Esophagus (tissue), 2 donors: ENCODE measurements at regions not wholly inside any gene's neighbourhood (a gene's known extent, or its start where the extent isn't known, plus 50 kb on each side); places are given as distances from the start of the nearest gene placed in this dataset.

ENCODE experiments used
- H3K27ac ChIP-seq, 2 donors: one replicate each; pipeline ENCODE4 v1.5.1; 2013; ENCODE audit warnings: low read depth in 2 of 2, mild to moderate bottlenecking in 2 of 2, inconsistent platforms in 1 of 2, low read length in 1 of 2, moderate library complexity in 1 of 2
- H3K27me3 ChIP-seq, 2 donors: one replicate each; pipeline ENCODE4 v1.6.1; 2013; ENCODE audit warnings: low read length in 2 of 2, control low read depth in 1 of 2, mild to moderate bottlenecking in 1 of 2; ENCODE audit not compliant: insufficient read depth in 2 of 2, control insufficient read depth in 1 of 2
- H3K36me3 ChIP-seq, 2 donors: one replicate each; pipeline ENCODE4 v1.6.1; 2013; ENCODE audit warnings: low read length in 1 of 2; ENCODE audit not compliant: control insufficient read depth in 2 of 2, insufficient read depth in 2 of 2
- H3K4me1 ChIP-seq, 2 donors: one replicate each; pipeline ENCODE4 v1.6.1; 2013; ENCODE audit warnings: low read length in 1 of 2; ENCODE audit not compliant: control insufficient read depth in 2 of 2, insufficient read depth in 2 of 2
- H3K4me3 ChIP-seq, 2 donors: one replicate each; pipeline ENCODE4 v1.5.1; 2013; ENCODE audit warnings: low read length in 2 of 2, mild to moderate bottlenecking in 2 of 2, low read depth in 1 of 2, moderate library complexity in 1 of 2
- H3K9me3 ChIP-seq, 2 donors: one replicate each; pipeline ENCODE4 v1.6.1; 2013; ENCODE audit warnings: mild to moderate bottlenecking in 2 of 2, low read depth in 1 of 2, low read length in 1 of 2, moderate library complexity in 1 of 2; ENCODE audit not compliant: control insufficient read depth in 2 of 2, insufficient read depth in 1 of 2
- WGBS, 2 donors: extraction: QIAGEN DNeasy Blood & Tissue Kit; methylation state at CpG; one replicate each; pipeline ENCODE4 v1.1.7; 2013; 5-methylcytosine and 5-hydroxymethylcytosine counted together
- donor health status: healthy with polysubstance abuse.
- donor health status: Bipolar disorder and iron deficiency.

GRCh38 chr13:48160606-48161278 is 65.8 kb upstream of the MED4 start:
- H3K27me3 ChIP-seq, result no peaks in the 10 kb centered on the region
- 30 to 54% methylated on average over 5 of the region's 5 CpGs for WGBS, 2 donors
- H3K4me1 ChIP-seq, result peaks cover 0 to 9% of the 10 kb centered on the region in 2 donors
- no peaks in the 10 kb centered on the region for H3K36me3 ChIP-seq
- H3K4me3 ChIP-seq, result no peak overlapping the region
- peak overlapping the region; percentile 93 to 95 for H3K27ac ChIP-seq
- H3K9me3 ChIP-seq, result no peaks in the 10 kb centered on the region

- 36 to 55% methylated on average over 3 of the region's 3 CpGs for WGBS, 2 donors
- Histone ChIP-seq H3K4me1 (peaks cover 0 to 9% of the 10 kb centered on the region in 2 donors), H3K27ac (peak overlapping the region; percentile 95 to 97)
Measured at GRCh38 chr13:48159826-48160225, 64.9 kb upstream of the MED4 start.

GRCh38 chr13:48159401-48159800 is 64.5 kb upstream of the MED4 start:
- Histone ChIP-seq H3K4me3 (no peak overlapping the region), H3K27me3 (no peaks in the 10 kb centered on the region), H3K36me3 (no peaks in the 10 kb centered on the region), H3K4me1 (peaks cover 2 to 12% of the 10 kb centered on the region in 2 donors), H3K27ac (peak overlapping the region; percentile 95 to 97), H3K9me3 (no peaks in the 10 kb centered on the region)

More at GRCh38 chr13:48159826-48160225, 64.9 kb upstream of the MED4 start:
- H3K27me3 ChIP-seq, result no peaks in the 10 kb centered on the region
- no peak overlapping the region for H3K4me3 ChIP-seq
- H3K36me3 ChIP-seq, result no peaks in the 10 kb centered on the region
- H3K9me3 ChIP-seq, result no peaks in the 10 kb centered on the region

GRCh38 chr13:48158915-48159314 is 64.0 kb upstream of the MED4 start:
- H3K9me3 ChIP-seq, result no peaks in the 10 kb centered on the region
- peak overlapping the region; percentile 95 to 97 for H3K27ac ChIP-seq
- H3K36me3 ChIP-seq, result no peaks in the 10 kb centered on the region
- H3K4me3 ChIP-seq, result no peak overlapping the region
- peaks cover 2 to 12% of the 10 kb centered on the region in 2 donors for H3K4me1 ChIP-seq
- WGBS, 2 donors, result 54 to 69% methylated on average over 3 of the region's 3 CpGs
- H3K27me3 ChIP-seq, result no peaks in the 10 kb centered on the region

- 29 to 36% methylated on average over 1 of the region's 1 CpG for WGBS, 2 donors
- Histone ChIP-seq H3K4me3 (no peak overlapping the region), H3K27me3 (no peaks in the 10 kb centered on the region), H3K27ac (peak overlapping the region; percentile 91 to 97), H3K36me3 (no peaks in the 10 kb centered on the region), H3K9me3 (no peaks in the 10 kb centered on the region), H3K4me1 (peaks cover 2 to 12% of the 10 kb centered on the region in 2 donors)
Measured at GRCh38 chr13:48158290-48158689, 63.4 kb upstream of the MED4 start.

GRCh38 chr13:48156466-48156865 is 61.6 kb upstream of the MED4 start:
- H3K4me1 ChIP-seq, result peaks cover 2 to 12% of the 10 kb centered on the region in 2 donors
- peak overlapping the region; percentile 89 to 93 for H3K27ac ChIP-seq
- no peaks in the 10 kb centered on the region for H3K9me3 ChIP-seq
- no peaks in the 10 kb centered on the region for H3K27me3 ChIP-seq
- H3K4me3 ChIP-seq, result no peak overlapping the region
- WGBS, 2 donors, result 50 to 63% methylated on average over 6 of the region's 6 CpGs
- H3K36me3 ChIP-seq, result no peaks in the 10 kb centered on the region

- no peaks in the 10 kb centered on the region for H3K9me3 ChIP-seq
Measured at GRCh38 chr13:48155848-48156247, 60.9 kb upstream of the MED4 start.

GRCh38 chr13:48154671-48155070 is 59.8 kb upstream of the MED4 start:
- no peak overlapping the region for H3K4me3 ChIP-seq
- WGBS, 2 donors, result 93 to 94% methylated on average over 6 of the region's 6 CpGs
- H3K4me1 ChIP-seq, result peaks cover 2 to 8% of the 10 kb centered on the region in 2 donors
- no peaks in the 10 kb centered on the region for H3K27me3 ChIP-seq
- no peaks in the 10 kb centered on the region for H3K36me3 ChIP-seq
- peak overlapping the region; percentile 6 to 48 for H3K27ac ChIP-seq
- peaks cover 0 to 3% of the 10 kb centered on the region in 2 donors for H3K9me3 ChIP-seq

More at GRCh38 chr13:48155848-48156247, 60.9 kb upstream of the MED4 start:
- Histone ChIP-seq H3K4me3 (no peak overlapping the region), H3K27me3 (no peaks in the 10 kb centered on the region), H3K4me1 (peaks cover 2 to 8% of the 10 kb centered on the region in 2 donors), H3K27ac (peak overlapping the region; percentile 79 to 83), H3K36me3 (no peaks in the 10 kb centered on the region)
- WGBS, 2 donors, result 32 to 39% methylated on average over 2 of the region's 2 CpGs

GRCh38 chr13:48153186-48153585 is 58.3 kb upstream of the MED4 start:
- no peaks in the 10 kb centered on the region for H3K36me3 ChIP-seq
- no peak overlapping the region for H3K27ac ChIP-seq
- peaks cover 2 to 6% of the 10 kb centered on the region in 2 donors for H3K4me1 ChIP-seq
- no peaks in the 10 kb centered on the region for H3K27me3 ChIP-seq
- WGBS, 2 donors, result 80 to 83% methylated on average over 3 of the region's 3 CpGs
- peaks cover 0 to 3% of the 10 kb centered on the region in 2 donors for H3K9me3 ChIP-seq
- no peak overlapping the region for H3K4me3 ChIP-seq
